SKM-1 treated with dmso at 0.1 percent for 144 hours (cell line): ENCODE measurements at regions not wholly inside any gene's neighbourhood (a gene's known extent, or its start where the extent isn't known, plus 50 kb on each side); places are given as distances from the start of the nearest gene placed in this dataset.

Experiments used
- DNase-seq: peaks from one replicate; lab custom pipeline; 2025; ENCODE audit not compliant: unreplicated experiment; lab: John Stamatoyannopoulos, UW

- DNase-seq: no peak
Measured at GRCh38 chr3:21801631-21802030, 50.6 kb upstream of the ZNF385D start.

- no peak for DNase-seq
Measured at GRCh38 chr3:21803604-21804003, 52.6 kb upstream of the ZNF385D start.

- DNase-seq: no peak
Measured at GRCh38 chr3:21804330-21804729, 53.3 kb upstream of the ZNF385D start.

- DNase-seq: no peak
Measured at GRCh38 chr3:21806733-21807132, 55.7 kb upstream of the ZNF385D start.

- DNase-seq: no peak
Measured at GRCh38 chr3:21825684-21826083, 74.7 kb upstream of the ZNF385D start.

GRCh38 chr3:21826416-21826815, 75.4 kb upstream of the ZNF385D start:
- no peak for DNase-seq

GRCh38 chr3:21830541-21830940, 79.5 kb upstream of the ZNF385D start:
- no peak for DNase-seq

GRCh38 chr3:21835264-21835663, 84.3 kb upstream of the ZNF385D start:
- no peak for DNase-seq

- no peak for DNase-seq
Measured at GRCh38 chr3:21836227-21836626, 85.2 kb upstream of the ZNF385D start.

- no peak for DNase-seq
Measured at GRCh38 chr3:21839176-21839575, 88.2 kb upstream of the ZNF385D start.

GRCh38 chr3:21839592-21839991, 88.6 kb upstream of the ZNF385D start:
- no peak for DNase-seq

- DNase-seq: no peak
Measured at GRCh38 chr3:21847005-21847404, 96.0 kb upstream of the ZNF385D start.

GRCh38 chr3:21859124-21860081, 108.4 kb upstream of the ZNF385D start:
- no peak for DNase-seq

GRCh38 chr3:21860082-21860475, 109.1 kb upstream of the ZNF385D start:
- DNase-seq: no peak

- DNase-seq: no peak
Measured at GRCh38 chr3:21860657-21861056, 109.6 kb upstream of the ZNF385D start.

GRCh38 chr3:21876782-21877181, 125.8 kb upstream of the ZNF385D start:
- DNase-seq: no peak

- no peak for DNase-seq
Measured at GRCh38 chr3:21877214-21877754, 126.3 kb upstream of the ZNF385D start.

- DNase-seq: no peak
Measured at GRCh38 chr3:21879184-21879886, 128.3 kb upstream of the ZNF385D start.

- DNase-seq: no peak
Measured at GRCh38 chr3:21888656-21889055, 137.6 kb upstream of the ZNF385D start.

GRCh38 chr3:21889166-21889565, 138.2 kb upstream of the ZNF385D start:
- DNase-seq: no peak

- no peak for DNase-seq
Measured at GRCh38 chr3:21892104-21892503, 141.1 kb upstream of the ZNF385D start.

GRCh38 chr3:21893242-21893641, 142.2 kb upstream of the ZNF385D start:
- no peak for DNase-seq
